SK-N-SH (cell line): ENCODE measurements at regions not wholly inside any gene's neighbourhood (a gene's known extent, or its start where the extent isn't known, plus 50 kb on each side); places are given as distances from the start of the nearest gene placed in this dataset.

ENCODE experiments used
- CTCF ChIA-PET: fragments of 300-600, 350-600 bp; formaldehyde crosslinking; extraction: SDS; loops from one replicate; lab custom pipeline; 2021; lab: Yijun Ruan, JAX
- POLR2A ChIA-PET: fragments of 350-600 bp; sonication (Branson Sonifier 250); formaldehyde crosslinking; extraction: SDS; loops from one replicate; lab custom pipeline; 2020; ENCODE audit warnings: antibody characterized with exemption, inconsistent platforms; lab: Yijun Ruan, JAX
- DNase-seq: peaks from one replicate; pipeline ENCODE4 v3.0.0; 2012
- H2AFZ ChIP-seq: fragments of 200-600 bp; sonication (generic); 2 replicates; pipeline ENCODE4 v1.8.1; 2016; ENCODE audit warnings: antibody characterized with exemption, mild to moderate bottlenecking, low read depth
- H3F3A ChIP-seq: fragments of 200-600 bp; sonication (generic); replicated peaks from 2 replicates; pipeline ENCODE3; 2016; ENCODE audit warnings: antibody characterized with exemption, mild to moderate bottlenecking; ENCODE audit not compliant: insufficient read depth
- H3K27ac ChIP-seq, 2 experiments: fragments of 200-500 bp in 1 of 2; fragments of 200-600 bp in 1 of 2; sonication (Bioruptor generic) in 1 of 2; sonication (generic), shearing (Covaris generic) in 1 of 2; 2 replicates each; pipeline versions ENCODE4 v1.5.1 to v1.6.1; 2014 to 2016; ENCODE audit warnings: low read depth in 2 of 2, inconsistent platforms in 1 of 2, low read length in 1 of 2, mild to moderate bottlenecking in 1 of 2, mixed read lengths in 1 of 2
- H3K27me3 ChIP-seq: fragments of 200-600 bp; sonication (generic), shearing (Covaris generic); 2 replicates; pipeline ENCODE4 v1.6.1; 2016; ENCODE audit warnings: mixed run types; ENCODE audit not compliant: insufficient read depth
- H3K36me3 ChIP-seq, 2 experiments: fragments of 200-500 bp in 1 of 2; fragments of 200-600 bp in 1 of 2; sonication (Bioruptor generic) in 1 of 2; sonication (generic) in 1 of 2; replicated peaks in 1 of 2; 2 replicates each; pipeline versions ENCODE3 to v1.5.1; 2014 to 2016; ENCODE audit warnings: low read length in 1 of 2, mild to moderate bottlenecking in 1 of 2; ENCODE audit not compliant: insufficient read depth in 2 of 2, control insufficient read depth in 1 of 2
- H3K4me1 ChIP-seq, 2 experiments: fragments of 200-500 bp in 1 of 2; fragments of 200-600 bp in 1 of 2; sonication (Bioruptor generic) in 1 of 2; sonication (generic), shearing (Covaris generic) in 1 of 2; 2 replicates each; pipeline versions ENCODE4 v1.5.1 to v1.6.1; 2014 to 2016; ENCODE audit warnings: low read depth in 1 of 2, low read length in 1 of 2, mixed run types in 1 of 2; ENCODE audit not compliant: insufficient read depth in 2 of 2, control insufficient read depth in 1 of 2
- H3K4me2 ChIP-seq: fragments of 200-600 bp; sonication (generic), shearing (Covaris generic); 2 replicates; pipeline ENCODE4 v1.6.1; 2017; ENCODE audit warnings: mixed run types
- H3K4me3 ChIP-seq, 2 experiments: fragments of 200-500 bp in 1 of 2; fragments of 200-600 bp in 1 of 2; sonication (Bioruptor generic) in 1 of 2; sonication (generic), shearing (Covaris generic) in 1 of 2; 2 replicates each; pipeline versions ENCODE4 v1.5.1 to v1.8.1; 2014 to 2016; ENCODE audit warnings: low read depth in 2 of 2, inconsistent platforms in 1 of 2, low read length in 1 of 2, mild to moderate bottlenecking in 1 of 2, mixed read lengths in 1 of 2, moderate library complexity in 1 of 2
- H3K79me2 ChIP-seq: fragments of 200-600 bp; sonication (generic); 2 replicates; pipeline ENCODE4 v1.8.1; 2017; ENCODE audit warnings: mild to moderate bottlenecking; ENCODE audit not compliant: insufficient read depth
- H3K9ac ChIP-seq: fragments of 200-600 bp; sonication (generic); 2 replicates; pipeline ENCODE4 v1.6.1; 2017; ENCODE audit warnings: mixed run types
- H3K9me2 ChIP-seq: fragments of 200-600 bp; sonication (generic); 2 replicates; pipeline ENCODE4 v1.6.1; 2017; ENCODE audit warnings: mixed run types
- H3K9me3 ChIP-seq: fragments of 200-600 bp; sonication (generic); 2 replicates; pipeline ENCODE4 v1.6.1; 2017; ENCODE audit warnings: mixed run types, mild to moderate bottlenecking, moderate library complexity
- H4K20me1 ChIP-seq: fragments of 200-600 bp; sonication (generic); 2 replicates; pipeline ENCODE4 v1.6.1; 2017; ENCODE audit warnings: mild to moderate bottlenecking, mixed run types; ENCODE audit not compliant: insufficient read depth
- CHD2 ChIP-seq: fragments of 150-350 bp; IDR thresholded peaks from 2 replicates; pipeline ENCODE4 v1.6.1; 2018; ENCODE audit warnings: low read length; ENCODE audit not compliant: partially characterized antibody
- CTCF ChIP-seq: fragments of 200-600 bp; sonication (generic); IDR thresholded peaks from 2 replicates; pipeline ENCODE4 v1.6.1; 2017; ENCODE audit warnings: antibody characterized with exemption, mild to moderate bottlenecking, moderate library complexity
- ELF1 ChIP-seq: IDR thresholded peaks from 2 replicates; pipeline ENCODE4 v1.4.0; 2012
- FOXJ3 ChIP-seq: sonication (generic); formaldehyde crosslinking; IDR thresholded peaks from 2 replicates; pipeline ENCODE4 v1.5.1; 2020; ENCODE audit warnings: mild to moderate bottlenecking, missing genetic modification reagents
- FOXM1 ChIP-seq: IDR thresholded peaks from 2 replicates; pipeline ENCODE4 v1.4.0; 2012; ENCODE audit warnings: low read depth, mild to moderate bottlenecking
- MXI1 ChIP-seq: IDR thresholded peaks from 2 replicates; pipeline ENCODE4 v1.6.1; 2012; ENCODE audit warnings: mild to moderate bottlenecking, low read depth, low read length, improper control_type of control experiment
- PBX3 ChIP-seq: IDR thresholded peaks from 2 replicates; pipeline ENCODE4; 2012
- POLR2AphosphoS5 ChIP-seq: IDR thresholded peaks from 2 replicates; pipeline ENCODE4 v1.6.1; 2012; ENCODE audit warnings: low read depth, low read length
- RAD21 ChIP-seq: IDR thresholded peaks from 2 replicates; pipeline ENCODE4 v1.6.1; 2012; ENCODE audit warnings: mild to moderate bottlenecking, low read length
- RCOR1 ChIP-seq: fragments of 150-350 bp; IDR thresholded peaks from 2 replicates; pipeline ENCODE4 v1.6.1; 2017; ENCODE audit warnings: antibody characterized with exemption, low read length
- REST ChIP-seq: IDR thresholded peaks from 2 replicates; pipeline ENCODE4 v1.6.1; 2012; ENCODE audit warnings: mild to moderate bottlenecking, low read depth, low read length, moderate library complexity
- RXRA ChIP-seq: IDR thresholded peaks from 2 replicates; pipeline ENCODE4 v1.4.0; 2012; ENCODE audit warnings: low read depth, mild to moderate bottlenecking, borderline replicate concordance
- SIN3A ChIP-seq: IDR thresholded peaks from 2 replicates; pipeline ENCODE4 v1.6.1; 2012; ENCODE audit warnings: low read depth, mild to moderate bottlenecking, low read length, moderate library complexity, borderline replicate concordance
- TEAD4 ChIP-seq: IDR thresholded peaks from 2 replicates; pipeline ENCODE4 v1.4.0; 2012; ENCODE audit warnings: mild to moderate bottlenecking, borderline replicate concordance; ENCODE audit not compliant: insufficient read depth
- YY1 ChIP-seq: IDR thresholded peaks from 2 replicates; pipeline ENCODE4 v1.4.0; 2012; ENCODE audit warnings: low read depth, mild to moderate bottlenecking
- ZBTB33 ChIP-seq: IDR thresholded peaks from 2 replicates; pipeline ENCODE4 v1.4.0; 2012; ENCODE audit warnings: low read depth, borderline replicate concordance
- WGBS: methylation state at CpG from one replicate; pipeline ENCODE4 v1.1.6; 2017; ENCODE audit warnings: low lambda C conversion rate; 5-methylcytosine and 5-hydroxymethylcytosine counted together

- TF ChIP-seq FOXM1 (no peak), FOXJ3 (CRISPR knock-in tag) (no peak)
These were observed 270.3 kb upstream of the CFAP20DC start (continued) for GRCh38 chr3:59320080-59320479.

- no peaks in the 10 kb centered on the region for H3K79me2 ChIP-seq
- DNase-seq: no peak
These were observed 269.6 kb upstream of the CFAP20DC start for GRCh38 chr3:59319442-59319841.

More at GRCh38 chr3:59319442-59319841, 269.6 kb upstream of the CFAP20DC start:
- Histone ChIP-seq H4K20me1 (no peaks in the 10 kb centered on the region), H3K9ac (no peak overlapping the region), H3K36me3 (no peaks in the 10 kb centered on the region), H3K27ac (no peak overlapping the region), H3K4me2 (no peak overlapping the region), H3F3A (no peaks in the 10 kb centered on the region), H3K4me1 (no peaks in the 10 kb centered on the region; a peak in 1 of 4 replicates), H3K9me3 (no peaks in the 10 kb centered on the region), H3K9me2 (no peaks in the 10 kb centered on the region), H3K27me3 (no peaks in the 10 kb centered on the region), H3K4me3 (no peak overlapping the region), H2AFZ (no peak overlapping the region)
- WGBS: 72% methylated on average over 4 of the region's 4 CpGs
- TF ChIP-seq YY1 (no peak), TEAD4 (no peak), REST (no peak), SIN3A (no peak), RCOR1 (no peak), MXI1 (no peak), RXRA (no peak), PBX3 (no peak), CTCF (no peak), FOXM1 (no peak), POLR2AphosphoS5 (no peak), ELF1 (no peak), RAD21 (no peak), ZBTB33 (no peak), CHD2 (no peak)
- ChIA-PET CTCF (interaction anchor here (0.6 kb wide), 1 partner anchor 79 kb away, joined by 3 read pairs; no protein-coding TSS in a partner anchor), POLR2A (no interaction called here)
